SU-DHL-6 (cell line): ENCODE measurements at regions not wholly inside any gene's neighbourhood (a gene's known extent, or its start where the extent isn't known, plus 50 kb on each side); places are given as distances from the start of the nearest gene placed in this dataset.

Source experiments
- CTCF ChIP-seq: fragments of 200-600 bp; sonication (generic); IDR thresholded peaks from one replicate; pipeline ENCODE4 v1.5.1; 2017; ENCODE audit warnings: antibody characterized with exemption, mild to moderate bottlenecking, low read length, moderate library complexity; ENCODE audit not compliant: insufficient read depth, poor library complexity, severe bottlenecking
- EZH2phosphoT487 ChIP-seq: fragments of 200-600 bp; sonication (generic), shearing (Covaris generic); conservative IDR thresholded peaks from 2 replicates; pipeline ENCODE4 v1.6.1; 2018; ENCODE audit warnings: mild to moderate bottlenecking, antibody characterized with exemption, low read length, moderate library complexity, mixed read lengths

- TF ChIP-seq CTCF (no peak), EZH2phosphoT487 (no peak)
Measured at GRCh38 chrX:25618248-25618647, 519.9 kb upstream of the MAGEB18 start.
